H1 (cell line): ENCODE measurements at regions not wholly inside any gene's neighbourhood (a gene's known extent, or its start where the extent isn't known, plus 50 kb on each side); places are given as distances from the start of the nearest gene placed in this dataset.

ENCODE experiments used
- CTCF ChIA-PET: fragments of 300-600 bp; sonication (Branson Sonifier 250); formaldehyde crosslinking; loops from one replicate; lab custom pipeline; 2021; ENCODE audit not compliant: partially characterized antibody; lab: Charles Lee
- POLR2A ChIA-PET: fragments of 300-600 bp; sonication (Branson Sonifier 250); formaldehyde crosslinking; loops from one replicate; lab custom pipeline; 2021; ENCODE audit warnings: inconsistent platforms; ENCODE audit not compliant: partially characterized antibody; lab: Charles Lee
- DNase-seq, 2 experiments: peaks; one replicate each; pipeline versions ENCODE4 v3.0.0 to v3.0.0-alpha.2; 2010 to 2022; ENCODE audit warnings: low spot score in 2 of 2, low read depth in 1 of 2, mixed read lengths in 1 of 2
- FAIRE-seq: peaks from 2 replicates; lab custom pipeline; 2011; peaks lifted over from hg19 to GRCh38; lab: Jason Lieb, UNC
- H2AFZ ChIP-seq: 2 replicates; pipeline ENCODE4 v1.8.1; 2012; ENCODE audit warnings: low read length, inconsistent platforms
- H2AK5ac ChIP-seq: 2 replicates; pipeline ENCODE4 v1.6.1; 2013; ENCODE audit warnings: low read depth, low read length
- H2BK120ac ChIP-seq: replicated peaks from 2 replicates; pipeline ENCODE3; 2013; ENCODE audit warnings: low read depth, low read length, inconsistent platforms
- H2BK12ac ChIP-seq: 2 replicates; pipeline ENCODE4 v1.6.1; 2013; ENCODE audit warnings: low read depth, low read length
- H2BK15ac ChIP-seq: 2 replicates; pipeline ENCODE4 v1.6.1; 2013; ENCODE audit warnings: low read length
- H2BK20ac ChIP-seq: 2 replicates; pipeline ENCODE4 v1.6.1; 2013; ENCODE audit warnings: low read length
- H2BK5ac ChIP-seq: 2 replicates; pipeline ENCODE4 v1.6.1; 2013; ENCODE audit warnings: low read depth, low read length
- H3K14ac ChIP-seq: 2 replicates; pipeline ENCODE4 v1.6.1; 2013; ENCODE audit warnings: inconsistent platforms; ENCODE audit not compliant: insufficient read length
- H3K18ac ChIP-seq: 2 replicates; pipeline ENCODE4 v1.6.1; 2013; ENCODE audit warnings: low read length; ENCODE audit errors: extremely low read depth
- H3K23ac ChIP-seq: 2 replicates; pipeline ENCODE4 v1.6.1; 2013; ENCODE audit warnings: inconsistent platforms; ENCODE audit not compliant: insufficient read length
- H3K23me2 ChIP-seq: 2 replicates; pipeline ENCODE4 v1.6.1; 2013; ENCODE audit warnings: low read depth, low read length
- H3K27ac ChIP-seq: 2 replicates; pipeline ENCODE4 v1.6.1; 2011; ENCODE audit warnings: low read depth, low read length, inconsistent platforms
- H3K27me3 ChIP-seq, 4 experiments: replicated peaks in 1 of 4; 1 replicate in 1 of 4; 2 replicates in 3 of 4; pipeline versions ENCODE4 v1.6.1 to v1.8.1; 2011 to 2013; ENCODE audit warnings: low read length in 3 of 4, mild to moderate bottlenecking in 3 of 4, inconsistent platforms in 2 of 4, mixed read lengths in 2 of 4, moderate library complexity in 1 of 4; ENCODE audit not compliant: control insufficient read depth in 3 of 4, insufficient read depth in 3 of 4; ENCODE audit errors: extremely low read depth in 1 of 4
- H3K36me3 ChIP-seq, 4 experiments: 2 replicates each; pipeline versions ENCODE4 v1.6.1 to v1.8.1; 2011 to 2013; ENCODE audit warnings: mild to moderate bottlenecking in 4 of 4, low read length in 3 of 4, moderate library complexity in 2 of 4, control low read depth in 1 of 4, inconsistent platforms in 1 of 4; ENCODE audit not compliant: insufficient read depth in 4 of 4, control insufficient read depth in 2 of 4
- H3K4ac ChIP-seq: replicated peaks from 2 replicates; pipeline ENCODE3; 2013; ENCODE audit warnings: low read length, low read depth, mixed read lengths, inconsistent platforms; ENCODE audit not compliant: insufficient read length
- H3K4me1 ChIP-seq, 4 experiments: replicated peaks in 1 of 4; 1 replicate in 1 of 4; 2 replicates in 3 of 4; pipeline versions ENCODE4 v1.6.1 to v1.8.1; 2011 to 2013; ENCODE audit warnings: low read length in 3 of 4, inconsistent platforms in 2 of 4, mixed read lengths in 1 of 4; ENCODE audit not compliant: insufficient read depth in 4 of 4, control insufficient read depth in 3 of 4
- H3K4me2 ChIP-seq, 2 experiments: 2 replicates each; pipeline versions ENCODE4 v1.6.1 to v1.8.1; 2011 to 2013; ENCODE audit warnings: low read depth in 2 of 2, low read length in 2 of 2, control low read depth in 1 of 2, inconsistent platforms in 1 of 2, mild to moderate bottlenecking in 1 of 2; ENCODE audit not compliant: insufficient read depth in 1 of 2
- H3K4me3 ChIP-seq, 4 experiments: fragments of 200-600, 300-600 bp in 1 of 4; sonication (generic), shearing (Covaris generic), sonication (Bioruptor Twin) in 1 of 4; 2 replicates each; pipeline versions ENCODE4 v1.5.1 to v1.8.1; 2011 to 2016; ENCODE audit warnings: low read length in 4 of 4, low read depth in 3 of 4, control low read depth in 2 of 4, inconsistent platforms in 2 of 4, mild to moderate bottlenecking in 2 of 4, mixed read lengths in 1 of 4, moderate library complexity in 1 of 4; ENCODE audit not compliant: insufficient read depth in 2 of 4; ENCODE audit errors: extremely low read depth in 1 of 4
- H3K56ac ChIP-seq: replicated peaks from 2 replicates; pipeline ENCODE3; 2013; ENCODE audit warnings: low read depth, mild to moderate bottlenecking, mixed read lengths, low read length, inconsistent platforms; ENCODE audit not compliant: insufficient read length
- H3K79me1 ChIP-seq: 2 replicates; pipeline ENCODE4 v1.6.1; 2013; ENCODE audit warnings: low read depth, low read length, control low read depth
- H3K79me2 ChIP-seq, 2 experiments: 2 replicates each; pipeline versions ENCODE4 v1.6.1 to v1.8.1; 2012 to 2013; ENCODE audit warnings: low read length in 2 of 2, mild to moderate bottlenecking in 2 of 2, inconsistent platforms in 1 of 2; ENCODE audit not compliant: insufficient read depth in 2 of 2, control insufficient read depth in 1 of 2
- H3K9ac ChIP-seq, 4 experiments: replicated peaks in 1 of 4; 1 replicate in 1 of 4; 2 replicates in 3 of 4; pipeline versions ENCODE4 v1.6.1 to v1.8.1; 2011 to 2013; ENCODE audit warnings: low read depth in 3 of 4, low read length in 3 of 4, control low read depth in 2 of 4, mild to moderate bottlenecking in 2 of 4, moderate library complexity in 2 of 4, inconsistent platforms in 1 of 4; ENCODE audit errors: extremely low read depth in 1 of 4
- H3K9me3 ChIP-seq, 2 experiments: 2 replicates each; pipeline versions ENCODE4 v1.6.1 to v1.8.1; 2012 to 2013; ENCODE audit warnings: mild to moderate bottlenecking in 2 of 2, moderate library complexity in 2 of 2, control low read depth in 1 of 2, inconsistent platforms in 1 of 2, low read depth in 1 of 2, low read length in 1 of 2, mixed read lengths in 1 of 2; ENCODE audit not compliant: insufficient read depth in 2 of 2
- H4K20me1 ChIP-seq, 2 experiments: replicated peaks in 1 of 2; 2 replicates each; pipeline versions ENCODE3 to v1.8.1; 2011 to 2013; ENCODE audit warnings: inconsistent platforms in 2 of 2, low read length in 2 of 2, mild to moderate bottlenecking in 1 of 2; ENCODE audit not compliant: insufficient read depth in 2 of 2, control insufficient read depth in 1 of 2
- H4K5ac ChIP-seq: 2 replicates; pipeline ENCODE4 v1.6.1; 2013; ENCODE audit warnings: low read length, low read depth, mixed read lengths, inconsistent platforms; ENCODE audit not compliant: insufficient read length
- H4K8ac ChIP-seq: 2 replicates; pipeline ENCODE4 v1.8.0; 2013; ENCODE audit warnings: mild to moderate bottlenecking, moderate library complexity, low read length, inconsistent platforms; ENCODE audit not compliant: insufficient read depth; ENCODE audit errors: extremely low read depth
- H4K91ac ChIP-seq: replicated peaks from 2 replicates; pipeline ENCODE3; 2013; ENCODE audit warnings: low read length, mixed read lengths, inconsistent platforms; ENCODE audit not compliant: insufficient read length
- BRCA1 ChIP-seq: IDR thresholded peaks from 2 replicates; pipeline ENCODE4 v1.6.1; 2012; ENCODE audit warnings: low read depth, low read length, improper control_type of control experiment
- CEBPB ChIP-seq: IDR thresholded peaks from 2 replicates; pipeline ENCODE4 v1.6.1; 2012; ENCODE audit warnings: low read depth, low read length
- CHD1 ChIP-seq: IDR thresholded peaks from 2 replicates; pipeline ENCODE4 v1.6.1; 2012; ENCODE audit warnings: low read depth, low read length, improper control_type of control experiment
- EGR1 ChIP-seq: IDR thresholded peaks from 2 replicates; pipeline ENCODE4 v1.6.1; 2011; ENCODE audit warnings: low read depth, low read length, borderline replicate concordance
- JUND ChIP-seq: IDR thresholded peaks from 2 replicates; pipeline ENCODE4 v1.6.1; 2011; ENCODE audit warnings: mild to moderate bottlenecking, improper control_type of control experiment, low read length
- NRF1 ChIP-seq: IDR thresholded peaks from 2 replicates; pipeline ENCODE4 v1.6.1; 2011; ENCODE audit warnings: mild to moderate bottlenecking, low read depth, low read length, improper control_type of control experiment
- RFX5 ChIP-seq: IDR thresholded peaks from 2 replicates; pipeline ENCODE4 v1.6.1; 2011; ENCODE audit warnings: low read depth, low read length, improper control_type of control experiment, borderline replicate concordance
- RNF2 ChIP-seq: fragments of 200-900, 300-1000 bp; sonication (generic); IDR thresholded peaks from 2 replicates; pipeline ENCODE4 v1.7.1; 2016; ENCODE audit warnings: borderline replicate concordance, low read depth, mild to moderate bottlenecking, antibody characterized with exemption, low read length; ENCODE audit not compliant: poor library complexity, severe bottlenecking; ENCODE audit errors: missing control alignments
- SP1 ChIP-seq: IDR thresholded peaks from 2 replicates; pipeline ENCODE4 v1.6.1; 2011; ENCODE audit warnings: low read depth, low read length
- TCF12 ChIP-seq: IDR thresholded peaks from 2 replicates; pipeline ENCODE4 v1.6.1; 2011; ENCODE audit warnings: low read depth, mild to moderate bottlenecking, low read length
- WGBS, 2 experiments: shearing (Covaris generic) in 1 of 2; methylation state at CpG; one replicate each; pipeline versions ENCODE4 v1.1.6 to v1.1.7; 2013 to 2015; ENCODE audit warnings: low lambda C conversion rate in 2 of 2, mixed read lengths in 2 of 2, inconsistent platforms in 1 of 2, low coverage in 1 of 2, missing lambda C conversion rate in 1 of 2; ENCODE audit not compliant: insufficient replicate concordance in 2 of 2, insufficient coverage in 1 of 2, insufficient read length in 1 of 2; ENCODE audit errors: extremely low coverage in 1 of 2, missing lambda C conversion rate in 1 of 2; 5-methylcytosine and 5-hydroxymethylcytosine counted together

DNA sequence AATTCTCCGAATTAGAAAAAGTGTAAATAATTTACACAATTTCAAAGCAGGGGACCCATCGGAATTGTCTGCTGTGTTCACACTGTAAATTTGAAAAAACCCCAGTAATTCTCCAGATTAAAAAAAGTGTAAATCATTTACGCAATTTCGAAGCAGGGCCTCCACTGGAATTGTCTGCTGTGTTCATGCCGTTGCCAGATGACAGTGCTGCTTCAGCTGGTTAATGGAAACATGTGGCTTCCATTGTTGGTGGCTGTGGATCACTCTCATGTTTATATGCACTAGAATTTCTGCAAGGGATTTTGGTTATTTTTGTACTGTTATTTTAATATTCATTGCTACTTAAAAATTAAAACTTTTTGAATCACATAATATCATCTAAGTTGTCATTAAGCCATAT lies 88.8 kb upstream of the ELMO1 start:
- Histone ChIP-seq H3K79me1 (no peaks in the 10 kb centered on the region), H3K56ac (no peak overlapping the region), H4K91ac (no peak overlapping the region), H4K20me1 (no peaks in the 10 kb centered on the region), H3K9ac (no peak overlapping the region), H3K27ac (no peak overlapping the region), H3K9me3 (peaks cover 3 to 4% of the 10 kb centered on the region in 2 experiments; a peak in 2 of 4 replicates), H2AFZ (no peak overlapping the region), H3K14ac (no peak overlapping the region), H2BK15ac (no peak overlapping the region), H3K23ac (no peak overlapping the region), H3K4me3 (no peak overlapping the region), H3K4ac (no peak overlapping the region), H4K8ac (no peak overlapping the region), H2BK5ac (no peak overlapping the region), H3K36me3 (no peaks in the 10 kb centered on the region), H3K27me3 (no peaks in the 10 kb centered on the region), H3K79me2 (no peaks in the 10 kb centered on the region), H4K5ac (no peak overlapping the region), H3K4me2 (no peak overlapping the region), H2BK12ac (no peak overlapping the region), H2AK5ac (no peak overlapping the region), H2BK20ac (no peak overlapping the region), H3K4me1 (peaks cover 0 to 4% (median under 1%) of the 10 kb centered on the region in 4 experiments; a peak in 3 of 7 replicates), H2BK120ac (no peak overlapping the region)
- no peak for FAIRE-seq
- CTCF ChIA-PET = no interaction called here
- no peak for DNase-seq
- TF ChIP-seq NRF1 = no peak
- no peak for TF ChIP-seq BRCA1
- TF ChIP-seq JUND = no peak
- TF ChIP-seq CEBPB = no peak
- TF ChIP-seq CHD1 = no peak
- no peak for TF ChIP-seq TCF12
- no peak for TF ChIP-seq SP1
- TF ChIP-seq RFX5 = no peak
- no peak for TF ChIP-seq EGR1
- TF ChIP-seq RNF2 = no peak
- TF ChIP-seq, all 59 proteins: peak for 0
- WGBS, 2 experiments = 87% methylated on average over 5 of the region's 5 CpGs; no CpG with 5 or more reads in 1 of the 2 experiments
- no peaks in the 10 kb centered on the region for H3K23me2 ChIP-seq
- POLR2A ChIA-PET = no interaction called here
- H3K18ac ChIP-seq = no peak overlapping the region
